Suprapubic skin (tissue), 4 donors: ENCODE measurements at regions not wholly inside any gene's neighbourhood (a gene's known extent, or its start where the extent isn't known, plus 50 kb on each side); places are given as distances from the start of the nearest gene placed in this dataset.

ENCODE experiments used
- DNase-seq, 2 donors: peaks; one replicate each; pipeline ENCODE4 v3.0.0-alpha.2; 2019; ENCODE audit warnings: low spot score in 2 of 2
- H3K27ac ChIP-seq: fragments of 200-600 bp; sonication (generic); one replicate; pipeline ENCODE4 v1.5.1; 2019
- H3K27me3 ChIP-seq: fragments of 200-600 bp; sonication (generic); one replicate; pipeline ENCODE4 v1.5.1; 2019
- H3K36me3 ChIP-seq: fragments of 200-600 bp; sonication (generic); one replicate; pipeline ENCODE4 v1.5.1; 2019
- H3K4me1 ChIP-seq: fragments of 200-600 bp; sonication (generic); one replicate; pipeline ENCODE4 v1.5.1; 2019
- H3K4me3 ChIP-seq: fragments of 200-600 bp; sonication (generic); one replicate; pipeline ENCODE4 v1.5.1; 2019; ENCODE audit warnings: mild to moderate bottlenecking
- H3K9me3 ChIP-seq: fragments of 200-600 bp; sonication (generic); one replicate; pipeline ENCODE4 v1.5.1; 2019
- EP300 ChIP-seq: sonication (generic); formaldehyde crosslinking; IDR thresholded peaks from one replicate; pipeline ENCODE4 v1.6.1; 2017; ENCODE audit warnings: antibody characterized with exemption
- POLR2A ChIP-seq, 2 donors: fragments of 450-650 bp; IDR thresholded peaks; one replicate each; pipeline ENCODE4 v1.6.1; 2017; ENCODE audit warnings: antibody characterized with exemption in 2 of 2, mild to moderate bottlenecking in 2 of 2, moderate library complexity in 2 of 2
- POLR2AphosphoS5 ChIP-seq, 3 donors: sonication (generic); formaldehyde crosslinking; IDR thresholded peaks; one replicate each; pipeline ENCODE4 v1.6.1; 2017; ENCODE audit warnings: antibody characterized with exemption in 3 of 3
- WGBS: methylation state at CpG from one replicate; pipeline ENCODE4 v1.1.5; 2018; 5-methylcytosine and 5-hydroxymethylcytosine counted together
- TF ChIP-seq, protein P1 (sequence below), 2 donors: fragments of 200-600 bp in 1 of 2; fragments of 450-650 bp in 1 of 2; sonication (generic) in 1 of 2; IDR thresholded peaks; one replicate each; pipeline ENCODE4 v1.5.1; 2016 to 2019; ENCODE audit warnings: antibody characterized with exemption in 2 of 2, mild to moderate bottlenecking in 1 of 2, moderate library complexity in 1 of 2

DNA sequence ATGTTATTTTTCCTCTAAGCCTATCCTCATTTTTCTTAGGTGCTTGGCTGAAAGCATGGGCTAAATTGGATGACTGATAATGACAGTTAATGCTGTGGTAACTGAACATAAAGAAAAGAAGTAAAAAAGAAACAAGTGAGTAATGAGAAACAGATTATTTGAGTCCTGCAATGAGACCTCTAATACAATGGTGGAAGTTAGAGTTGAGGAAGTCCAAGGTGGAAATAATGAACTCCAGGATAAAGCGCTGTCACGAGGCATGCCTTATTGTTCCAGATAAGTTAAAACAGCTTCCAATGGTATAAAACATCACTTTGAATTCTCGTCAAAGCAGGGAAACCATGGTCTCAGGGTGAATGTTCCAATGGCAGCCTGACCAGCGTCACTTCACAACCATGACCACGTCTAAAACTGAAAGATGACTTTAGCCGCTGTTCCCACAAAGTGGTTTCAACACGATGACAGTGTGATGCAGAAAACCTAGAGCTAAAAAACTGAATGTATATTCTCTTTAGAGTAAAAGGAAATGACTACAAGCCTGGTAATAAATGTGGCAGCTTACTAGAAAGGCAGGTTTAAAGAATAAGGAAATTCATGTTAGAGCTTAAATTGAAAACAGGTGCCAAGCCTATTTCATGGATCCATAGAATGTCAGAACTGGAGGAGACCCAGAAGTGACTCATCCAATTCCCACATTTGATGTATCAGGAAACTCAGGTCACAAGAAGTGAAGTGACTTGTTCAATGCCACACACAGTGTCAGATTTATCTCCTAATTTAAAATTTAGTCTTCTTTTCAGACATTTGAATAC lies 202.6 kb upstream of the GYPA start:
- 72% methylated on average over 7 of the region's 7 CpGs for WGBS
- TF ChIP-seq EP300 (no peak), POLR2A (IDR thresholded peaks at IDR 0.05) (no peak), POLR2AphosphoS5 (IDR thresholded peaks at IDR 0.05) (no peak)
- TF ChIP-seq, protein P1, sequence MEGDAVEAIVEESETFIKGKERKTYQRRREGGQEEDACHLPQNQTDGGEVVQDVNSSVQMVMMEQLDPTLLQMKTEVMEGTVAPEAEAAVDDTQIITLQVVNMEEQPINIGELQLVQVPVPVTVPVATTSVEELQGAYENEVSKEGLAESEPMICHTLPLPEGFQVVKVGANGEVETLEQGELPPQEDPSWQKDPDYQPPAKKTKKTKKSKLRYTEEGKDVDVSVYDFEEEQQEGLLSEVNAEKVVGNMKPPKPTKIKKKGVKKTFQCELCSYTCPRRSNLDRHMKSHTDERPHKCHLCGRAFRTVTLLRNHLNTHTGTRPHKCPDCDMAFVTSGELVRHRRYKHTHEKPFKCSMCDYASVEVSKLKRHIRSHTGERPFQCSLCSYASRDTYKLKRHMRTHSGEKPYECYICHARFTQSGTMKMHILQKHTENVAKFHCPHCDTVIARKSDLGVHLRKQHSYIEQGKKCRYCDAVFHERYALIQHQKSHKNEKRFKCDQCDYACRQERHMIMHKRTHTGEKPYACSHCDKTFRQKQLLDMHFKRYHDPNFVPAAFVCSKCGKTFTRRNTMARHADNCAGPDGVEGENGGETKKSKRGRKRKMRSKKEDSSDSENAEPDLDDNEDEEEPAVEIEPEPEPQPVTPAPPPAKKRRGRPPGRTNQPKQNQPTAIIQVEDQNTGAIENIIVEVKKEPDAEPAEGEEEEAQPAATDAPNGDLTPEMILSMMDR (IDR thresholded peaks at IDR 0.05) = no peak
- Histone ChIP-seq H3K4me1 (no peaks in the 10 kb centered on the region), H3K36me3 (no peaks in the 10 kb centered on the region), H3K4me3 (no peak overlapping the region), H3K9me3 (no peaks in the 10 kb centered on the region), H3K27ac (no peak overlapping the region), H3K27me3 (no peaks in the 10 kb centered on the region)
- no peak for DNase-seq

DNA sequence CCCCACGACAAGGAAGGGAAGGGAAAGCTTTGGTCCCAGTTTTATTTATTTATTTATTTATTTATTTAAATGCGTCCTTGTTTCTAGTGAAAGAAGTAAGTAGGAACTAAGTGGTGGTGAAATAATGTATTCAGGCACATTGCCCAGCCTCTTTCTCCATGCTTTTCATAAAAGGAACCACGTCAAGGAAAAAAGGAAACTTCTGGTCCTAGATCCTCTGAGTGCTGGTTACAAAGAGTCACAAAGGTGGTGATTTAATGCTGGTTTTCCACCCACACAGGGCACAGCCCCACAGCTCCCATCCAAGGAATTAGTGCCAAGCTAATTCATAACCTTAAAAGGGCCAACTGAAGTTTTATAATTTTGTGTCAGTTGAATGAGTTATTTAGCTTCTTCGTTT lies 206.6 kb upstream of the GYPA start:
- Histone ChIP-seq H3K36me3 (no peaks in the 10 kb centered on the region), H3K27ac (no peak overlapping the region), H3K9me3 (no peaks in the 10 kb centered on the region), H3K27me3 (no peaks in the 10 kb centered on the region), H3K4me3 (no peak overlapping the region), H3K4me1 (no peaks in the 10 kb centered on the region)
- no peak for TF ChIP-seq POLR2A (IDR thresholded peaks at IDR 0.05)
- TF ChIP-seq, protein P1 (IDR thresholded peaks at IDR 0.05) = no peak
- no peak for TF ChIP-seq POLR2AphosphoS5 (IDR thresholded peaks at IDR 0.05)
- no peak for TF ChIP-seq EP300
- DNase-seq = no peak
- WGBS = 66% methylated on average over 4 of the region's 4 CpGs

DNA sequence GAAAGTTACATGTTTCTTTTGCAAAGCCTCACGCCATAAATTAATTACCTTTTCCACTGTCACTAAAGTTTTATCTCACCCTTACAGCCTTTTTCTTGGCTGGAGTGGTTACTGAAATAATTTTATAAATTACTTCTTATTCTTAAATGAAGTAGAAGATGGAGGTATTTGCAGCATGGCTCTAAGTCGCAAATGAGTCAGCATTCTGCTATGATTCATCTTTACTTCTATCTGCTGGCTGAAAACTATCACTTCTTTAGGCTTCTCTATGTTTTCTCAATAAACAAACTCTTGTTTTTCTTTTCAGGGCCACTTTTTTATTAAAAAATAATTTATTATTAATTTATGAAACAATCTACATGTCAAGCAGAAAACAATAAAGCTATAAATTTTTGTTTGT lies 210.2 kb upstream of the GYPA start:
- WGBS = 92% methylated on average over 2 of the region's 2 CpGs
- Histone ChIP-seq H3K27ac (no peak overlapping the region), H3K27me3 (no peaks in the 10 kb centered on the region), H3K4me3 (no peak overlapping the region), H3K36me3 (no peaks in the 10 kb centered on the region), H3K4me1 (peaks cover 9% of the 10 kb centered on the region), H3K9me3 (no peaks in the 10 kb centered on the region)
- no peak for TF ChIP-seq POLR2AphosphoS5 (IDR thresholded peaks at IDR 0.05)
- no peak for DNase-seq

DNA sequence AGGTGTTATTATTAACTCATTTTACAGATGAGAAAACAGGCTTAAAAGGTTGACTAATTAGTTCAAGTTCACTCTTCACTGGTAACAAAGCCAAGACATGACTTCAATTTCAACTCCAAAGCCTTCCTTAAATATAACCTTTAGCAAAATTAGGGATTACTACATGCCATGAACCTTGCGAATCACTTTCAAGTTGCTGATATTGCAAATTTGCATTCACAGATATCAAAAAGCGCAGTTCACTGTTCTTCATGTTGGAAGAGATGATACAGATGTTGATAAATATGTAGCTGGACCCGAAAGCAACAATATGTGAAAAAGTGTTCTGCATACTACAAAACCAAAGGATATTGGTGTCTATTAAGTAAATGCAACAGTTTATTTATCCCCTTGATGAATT lies 210.8 kb upstream of the GYPA start:
- Histone ChIP-seq H3K9me3 (no peaks in the 10 kb centered on the region), H3K36me3 (no peaks in the 10 kb centered on the region), H3K27ac (no peak overlapping the region), H3K4me1 (peaks cover 9% of the 10 kb centered on the region), H3K27me3 (no peaks in the 10 kb centered on the region), H3K4me3 (no peak overlapping the region)
- DNase-seq = no peak
- 74% methylated on average over 3 of the region's 3 CpGs for WGBS
- TF ChIP-seq POLR2AphosphoS5 (IDR thresholded peaks at IDR 0.05) = no peak
- TF ChIP-seq POLR2A (IDR thresholded peaks at IDR 0.05) = no peak
- TF ChIP-seq, protein P1 (IDR thresholded peaks at IDR 0.05) = no peak
- TF ChIP-seq EP300 = no peak

DNA sequence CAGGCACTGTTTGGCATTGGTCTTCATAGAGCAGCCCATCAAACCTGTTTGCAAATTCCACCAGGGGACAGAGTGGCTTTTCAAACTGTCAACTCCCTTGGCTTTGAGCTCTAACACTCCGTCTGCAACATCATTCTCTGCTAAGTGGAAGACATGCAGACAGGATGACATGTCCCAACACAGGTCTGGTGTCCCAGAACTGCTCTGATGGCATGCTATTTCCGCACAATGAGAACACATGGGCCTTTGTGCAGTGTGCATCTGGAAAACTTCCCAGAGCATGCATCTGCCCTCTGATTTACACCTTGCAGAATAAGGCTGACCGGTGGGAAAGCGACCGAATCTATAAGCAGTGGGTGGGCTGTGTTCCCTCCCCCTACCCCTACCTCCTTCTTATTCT lies 212.8 kb upstream of the GYPA start:
- peaks cover 4% of the 10 kb centered on the region for H3K27me3 ChIP-seq
- TF ChIP-seq POLR2AphosphoS5 (IDR thresholded peaks at IDR 0.05) (no peak), POLR2A (IDR thresholded peaks at IDR 0.05) (no peak), EP300 (no peak)
- TF ChIP-seq, protein P1 (IDR thresholded peaks at IDR 0.05) = no peak

More for the DNA sequence above, 212.8 kb upstream of the GYPA start:
- Histone ChIP-seq H3K36me3 (no peaks in the 10 kb centered on the region), H3K4me1 (peaks cover 9% of the 10 kb centered on the region), H3K27ac (no peak overlapping the region), H3K9me3 (no peaks in the 10 kb centered on the region), H3K4me3 (no peak overlapping the region)
- WGBS = 37% methylated on average over 5 of the region's 5 CpGs
- no peak for DNase-seq
